HG03558 (cell line): ENCODE measurements at regions not wholly inside any gene's neighbourhood (a gene's known extent, or its start where the extent isn't known, plus 50 kb on each side); places are given as distances from the start of the nearest gene placed in this dataset.
"Not testable (repeated sequence)": the region's sequence is repeated elsewhere in the genome, so short reads cannot be mapped to it uniquely, and the experiment has no call there.

Experiments used
- ATAC-seq: cut with Tn5 transposase; IDR thresholded peaks from one replicate; pipeline ENCODE4 v1.9.1; 2021; ENCODE audit warnings: moderate number of reproducible peaks; ENCODE audit not compliant: unreplicated experiment; ENCODE audit errors: extremely low read depth

DNA sequence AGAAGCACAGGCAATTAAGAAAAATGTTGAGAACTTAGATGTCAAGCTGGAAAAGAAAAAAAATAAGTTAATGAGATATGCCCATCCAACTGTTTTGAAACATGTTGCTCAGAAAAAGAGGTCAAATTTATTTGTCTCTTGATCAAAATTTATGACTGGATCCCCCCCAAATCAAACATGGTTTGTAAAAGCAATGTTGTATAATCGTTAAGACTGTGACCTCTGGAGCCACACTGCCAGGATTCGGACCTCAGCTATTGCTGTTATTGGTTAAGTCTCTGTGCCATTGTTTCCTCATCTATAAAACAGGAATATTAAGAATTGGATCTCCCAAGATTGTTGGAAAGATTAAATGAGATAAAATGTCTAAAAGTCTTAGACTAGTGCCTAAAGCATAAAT, 51.9 kb upstream of the LRRK2 start:
- no peak for ATAC-seq

DNA sequence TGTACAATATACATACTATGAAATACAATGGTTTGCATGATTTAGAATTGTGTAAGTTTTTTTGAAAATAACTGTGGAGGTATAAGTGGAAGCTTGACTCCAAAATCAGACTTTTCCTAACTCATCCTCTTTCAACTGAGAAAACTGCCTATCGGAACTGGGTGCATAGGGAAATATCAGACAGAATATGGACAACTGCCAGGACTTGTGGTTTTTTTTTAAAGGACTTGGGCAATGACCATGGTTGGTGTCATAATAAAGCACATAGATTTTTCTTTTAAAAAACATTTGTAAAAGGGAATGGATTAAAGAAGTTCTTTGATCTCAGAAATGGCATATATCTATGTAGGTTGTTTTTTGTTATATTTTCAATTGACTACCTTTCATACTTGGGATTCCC, 53.3 kb upstream of the LRRK2 start:
- no peak for ATAC-seq

DNA sequence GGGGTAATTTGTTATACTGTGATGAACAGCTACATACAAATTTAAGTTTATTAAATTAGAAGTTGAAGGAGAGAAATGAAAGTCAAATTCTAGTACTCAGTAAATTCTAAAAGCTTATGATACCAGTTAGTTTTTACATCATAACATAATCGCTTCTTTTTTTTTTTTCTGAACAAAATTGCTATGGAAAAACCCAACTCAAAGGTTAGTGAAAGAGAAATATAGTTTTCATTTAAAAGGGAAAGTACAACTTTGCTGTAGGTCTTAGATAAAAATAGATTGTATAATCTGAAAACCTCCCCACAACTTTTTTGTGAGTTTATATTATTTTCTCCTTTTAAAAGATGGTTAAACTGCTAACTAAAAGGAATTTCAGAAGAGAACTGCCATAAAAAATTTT, 53.7 kb upstream of the LRRK2 start:
- ATAC-seq, result no peak

GRCh38 chr12:40170593-40170992, 54.2 kb upstream of the LRRK2 start:
- no peak for ATAC-seq

GRCh38 chr12:40168868-40169267, 55.9 kb upstream of the LRRK2 start:
- ATAC-seq, result peak; percentile 97

DNA sequence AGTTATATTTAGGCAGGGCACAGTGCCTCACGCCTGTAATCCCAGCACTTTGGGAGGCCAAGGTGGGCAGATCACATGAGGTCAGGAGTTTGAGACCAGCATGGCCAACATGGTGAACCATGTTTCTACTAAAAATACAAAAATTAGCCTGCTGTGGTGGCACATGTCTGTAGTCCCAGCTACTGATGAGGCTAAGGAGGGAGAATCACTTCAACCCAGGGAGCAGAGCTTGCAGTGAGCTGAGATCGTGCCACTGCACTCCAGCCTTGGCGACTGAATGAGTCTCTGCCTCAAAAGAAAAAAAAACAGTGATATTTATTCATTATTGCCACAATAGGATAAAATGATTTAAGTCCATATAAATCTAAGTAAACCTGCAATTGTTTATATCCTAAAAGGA, 56.4 kb upstream of the LRRK2 start:
- ATAC-seq, result not testable (repeated sequence)

GRCh38 chr12:40168001-40168400, 56.8 kb upstream of the LRRK2 start:
- ATAC-seq, result peak; percentile 37

DNA sequence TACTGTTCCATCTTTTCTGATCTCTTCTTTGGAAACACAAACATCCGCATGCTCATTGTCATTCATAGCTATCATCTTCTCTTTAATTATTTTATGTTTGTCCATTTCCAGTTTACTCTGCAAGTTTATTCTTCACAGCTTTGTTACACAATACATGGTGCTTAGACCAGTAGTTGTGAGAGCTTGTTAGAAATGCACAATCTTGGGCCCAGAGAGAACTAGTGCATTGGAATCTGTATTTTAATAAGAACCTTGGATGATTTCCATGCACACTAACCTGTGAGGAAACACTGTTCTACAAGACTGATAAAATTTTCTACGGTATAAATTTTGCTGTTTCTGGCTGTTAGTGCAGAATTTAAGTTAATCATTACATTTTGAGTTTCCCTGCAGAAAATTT, 59.3 kb upstream of the SLC2A13 start:
- no peak for ATAC-seq

- no peak for ATAC-seq
Measured at GRCh38 chr12:40164034-40164433, 58.2 kb upstream of the SLC2A13 start.

DNA sequence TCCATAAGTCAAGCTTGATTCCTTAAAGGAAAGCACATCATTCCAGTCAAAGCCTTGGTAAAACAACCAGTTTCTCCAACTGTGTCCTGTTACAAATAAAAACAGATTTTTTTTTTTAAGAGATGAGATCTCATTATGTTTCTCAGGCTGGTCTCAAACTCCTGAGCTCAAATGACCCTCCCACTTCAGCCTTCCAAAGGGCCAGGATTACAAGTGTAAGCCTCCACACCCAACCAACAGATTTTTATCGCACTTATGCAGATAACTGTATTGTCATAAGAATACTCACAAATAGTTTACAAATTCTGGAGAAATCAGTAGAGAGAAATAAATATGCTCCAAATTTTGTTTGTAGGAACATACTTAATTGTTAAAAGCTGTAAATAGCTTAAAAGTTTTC, 56.2 kb upstream of the SLC2A13 start:
- no peak for ATAC-seq

GRCh38 chr12:40158592-40159111, 52.8 kb upstream of the SLC2A13 start:
- peak; percentile 32 for ATAC-seq

DNA sequence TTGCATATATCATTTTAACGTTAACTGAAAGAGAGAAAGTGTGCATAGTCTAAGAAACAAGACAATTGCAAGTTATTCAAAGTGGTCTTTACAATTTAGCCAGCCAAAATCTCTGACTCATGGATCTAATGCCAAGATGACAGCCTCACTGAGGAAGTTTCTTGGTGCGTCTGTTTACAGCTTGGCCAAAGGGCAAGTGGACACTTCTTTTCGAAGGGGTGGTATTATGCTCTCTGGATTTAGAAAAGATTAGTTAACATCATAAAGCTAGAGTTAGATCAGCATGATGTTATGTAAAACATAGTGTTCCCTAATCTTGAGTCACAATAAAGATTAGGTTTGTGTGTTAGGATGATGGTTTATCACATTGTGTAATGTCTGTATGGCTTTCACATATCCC, 51.5 kb upstream of the SLC2A13 start:
- no peak for ATAC-seq

DNA sequence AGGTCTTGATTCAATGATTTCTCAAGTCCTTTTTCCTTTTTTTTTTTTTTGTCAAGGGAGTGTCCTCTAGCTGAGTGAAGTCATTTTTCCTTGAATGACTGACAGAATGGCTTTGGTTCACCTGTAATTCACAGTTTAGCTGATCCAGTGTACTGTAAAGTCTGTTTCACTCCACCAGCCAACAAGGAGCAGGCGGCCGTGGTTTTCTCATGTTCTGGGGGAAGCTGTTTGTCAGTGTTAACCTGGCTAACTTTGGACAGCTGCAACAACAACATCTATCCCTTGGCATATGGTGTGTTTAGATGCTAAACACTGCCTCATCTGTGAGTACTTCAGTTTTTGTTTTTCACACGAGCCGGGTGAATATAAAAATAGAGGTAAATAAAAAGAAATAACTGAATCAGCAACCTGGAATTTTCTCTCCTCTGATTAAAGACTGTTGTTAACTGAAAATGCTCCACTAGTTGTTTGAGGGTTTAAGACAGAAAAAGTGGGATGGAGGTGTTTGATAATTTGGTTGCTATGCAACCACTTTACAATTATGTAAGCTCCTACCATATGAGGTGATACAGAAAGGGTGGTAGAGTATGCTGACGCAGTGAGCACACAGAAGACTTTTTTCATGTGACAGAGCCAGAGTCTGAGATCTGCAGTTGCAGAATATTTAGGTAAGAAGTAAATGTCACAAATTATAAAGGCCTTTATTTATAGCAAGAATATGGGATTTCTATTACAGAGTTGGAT, 50.3 kb upstream of the SLC2A13 start:
- ATAC-seq, result no peak
